ENCODE measurements at regions not wholly inside any gene's neighbourhood (a gene's known extent, or its start where the extent isn't known, plus 50 kb on each side); places are given as distances from the start of the nearest gene placed in this dataset.

- H3K27ac ChIP-seq = no peak overlapping the region
- no peak overlapping the region for H3K4me3 ChIP-seq
- no peaks in the 10 kb centered on the region for H3K36me3 ChIP-seq
- intact Hi-C loops (cut with DNase I) = no loop called here
- H3K27me3 ChIP-seq = no peaks in the 10 kb centered on the region
- TF ChIP-seq, protein P1, sequence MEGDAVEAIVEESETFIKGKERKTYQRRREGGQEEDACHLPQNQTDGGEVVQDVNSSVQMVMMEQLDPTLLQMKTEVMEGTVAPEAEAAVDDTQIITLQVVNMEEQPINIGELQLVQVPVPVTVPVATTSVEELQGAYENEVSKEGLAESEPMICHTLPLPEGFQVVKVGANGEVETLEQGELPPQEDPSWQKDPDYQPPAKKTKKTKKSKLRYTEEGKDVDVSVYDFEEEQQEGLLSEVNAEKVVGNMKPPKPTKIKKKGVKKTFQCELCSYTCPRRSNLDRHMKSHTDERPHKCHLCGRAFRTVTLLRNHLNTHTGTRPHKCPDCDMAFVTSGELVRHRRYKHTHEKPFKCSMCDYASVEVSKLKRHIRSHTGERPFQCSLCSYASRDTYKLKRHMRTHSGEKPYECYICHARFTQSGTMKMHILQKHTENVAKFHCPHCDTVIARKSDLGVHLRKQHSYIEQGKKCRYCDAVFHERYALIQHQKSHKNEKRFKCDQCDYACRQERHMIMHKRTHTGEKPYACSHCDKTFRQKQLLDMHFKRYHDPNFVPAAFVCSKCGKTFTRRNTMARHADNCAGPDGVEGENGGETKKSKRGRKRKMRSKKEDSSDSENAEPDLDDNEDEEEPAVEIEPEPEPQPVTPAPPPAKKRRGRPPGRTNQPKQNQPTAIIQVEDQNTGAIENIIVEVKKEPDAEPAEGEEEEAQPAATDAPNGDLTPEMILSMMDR (IDR thresholded peaks at IDR 0.05) = no peak
- H3K4me1 ChIP-seq = no peaks in the 10 kb centered on the region
- H3K9me3 ChIP-seq = no peaks in the 10 kb centered on the region
- no peak for DNase-seq
- WGBS, 2 donors = 81 to 89% methylated on average over 5 of the region's 5 CpGs
Observed at GRCh38 chr16:55083052-55083451, 152.4 kb downstream of the IRX5 start.

- intact Hi-C loops (cut with DNase I) = no loop called here
Observed at GRCh38 chr16:55088098-55088497, 157.4 kb downstream of the IRX5 start.

DNA sequence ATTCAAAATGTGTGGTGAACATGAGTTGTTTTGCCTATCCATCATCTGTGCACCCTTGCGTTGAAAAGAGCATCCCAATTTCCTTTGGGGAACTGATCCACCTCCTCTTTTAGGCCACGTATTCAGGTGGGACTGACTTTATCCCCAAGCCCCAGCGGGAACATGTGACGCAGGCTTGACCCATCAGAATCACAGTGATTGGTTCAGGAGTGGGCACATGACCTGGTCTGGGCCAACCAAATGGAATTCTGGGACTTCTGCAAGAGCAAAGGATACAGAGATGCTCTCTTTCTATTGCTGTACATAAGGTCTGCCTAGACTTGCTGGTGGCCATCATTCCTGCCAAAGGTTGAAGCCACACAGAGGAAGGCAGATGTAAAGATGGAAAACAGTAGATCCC is 158.9 kb downstream of the IRX5 start:
- Histone ChIP-seq H3K4me3 (no peak overlapping the region), H3K27me3 (no peaks in the 10 kb centered on the region), H3K4me1 (no peaks in the 10 kb centered on the region), H3K36me3 (no peaks in the 10 kb centered on the region), H3K9me3 (no peaks in the 10 kb centered on the region), H3K27ac (no peak overlapping the region)
- no peak for TF ChIP-seq POLR2A (IDR thresholded peaks at IDR 0.05)
- no peak for TF ChIP-seq POLR2AphosphoS5 (IDR thresholded peaks at IDR 0.05)
- TF ChIP-seq, protein P1 (IDR thresholded peaks at IDR 0.05) = no peak
- TF ChIP-seq EP300 (IDR thresholded peaks at IDR 0.05) = no peak
- no peak for DNase-seq
- intact Hi-C loops (cut with DNase I) = no loop called here
- WGBS, 2 donors = 94% methylated on average over 4 of the region's 4 CpGs

More at GRCh38 chr16:55088098-55088497, 157.4 kb downstream of the IRX5 start:
- no peaks in the 10 kb centered on the region for H3K27me3 ChIP-seq
- DNase-seq = no peak
- H3K36me3 ChIP-seq = no peaks in the 10 kb centered on the region
- no peak overlapping the region for H3K27ac ChIP-seq
- TF ChIP-seq, protein P1 (IDR thresholded peaks at IDR 0.05) = no peak
- no peaks in the 10 kb centered on the region for H3K9me3 ChIP-seq
- no peak overlapping the region for H3K4me3 ChIP-seq
- H3K4me1 ChIP-seq = no peaks in the 10 kb centered on the region
- 95 to 98% methylated on average over 2 of the region's 2 CpGs for WGBS, 2 donors

- Histone ChIP-seq H3K9me3 (no peaks in the 10 kb centered on the region), H3K27ac (no peak overlapping the region), H3K27me3 (no peaks in the 10 kb centered on the region), H3K4me3 (no peak overlapping the region), H3K36me3 (no peaks in the 10 kb centered on the region), H3K4me1 (no peaks in the 10 kb centered on the region)
- no peak for DNase-seq
- no peak for TF ChIP-seq POLR2AphosphoS5 (IDR thresholded peaks at IDR 0.05)
- no peak for TF ChIP-seq POLR2A (IDR thresholded peaks at IDR 0.05)
- TF ChIP-seq, protein P1 (IDR thresholded peaks at IDR 0.05) = no peak
- intact Hi-C loops (cut with DNase I) = no loop called here
- 70 to 73% methylated on average over 24 of the region's 24 CpGs for WGBS, 2 donors
Observed at GRCh38 chr16:55091213-55091870, 160.7 kb downstream of the IRX5 start.

DNA sequence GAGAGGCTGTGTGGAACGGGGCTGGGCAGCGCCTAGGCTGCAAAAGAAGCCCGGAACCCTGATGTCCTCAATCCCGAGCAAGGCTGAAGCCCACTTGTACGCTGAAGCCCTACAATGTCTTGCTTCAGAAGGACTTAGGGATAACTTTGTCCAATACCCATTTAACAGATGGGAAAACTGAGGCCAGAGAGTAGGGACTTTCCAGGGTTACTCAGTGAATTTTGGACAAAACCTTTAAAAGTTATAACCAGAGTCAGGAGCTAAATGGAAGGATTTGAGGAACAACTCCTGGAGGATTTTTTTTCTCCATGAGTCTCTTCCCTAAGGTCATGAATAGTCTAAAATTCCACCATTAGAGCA is 161.2 kb downstream of the IRX5 start:
- whole genome bisulfite sequencing, 2 donors = 89% methylated on average over 5 of the region's 5 CpGs
- Histone ChIP-seq H3K4me1 (no peaks in the 10 kb centered on the region), H3K9me3 (peaks cover 0 to 3% (median 0%) of the 10 kb centered on the region in 4 donors), H3K27ac (no peak overlapping the region), H3K4me3 (no peak overlapping the region), H3K27me3 (no peaks in the 10 kb centered on the region), H3K36me3 (no peaks in the 10 kb centered on the region)
- TF ChIP-seq, protein P1 (IDR thresholded peaks at IDR 0.05) = no peak
- TF ChIP-seq POLR2A (IDR thresholded peaks at IDR 0.05) (no peak), POLR2AphosphoS5 (IDR thresholded peaks at IDR 0.05) (no peak), EP300 (IDR thresholded peaks at IDR 0.05) (no peak)
- no peak for DNase-seq
- intact Hi-C loops (cut with DNase I) = no loop called here

Measured in sigmoid colon (tissue), 6 donors.